ENCODE measurements at regions not wholly inside any gene's neighbourhood (a gene's known extent, or its start where the extent isn't known, plus 50 kb on each side); places are given as distances from the start of the nearest gene placed in this dataset.

DNA sequence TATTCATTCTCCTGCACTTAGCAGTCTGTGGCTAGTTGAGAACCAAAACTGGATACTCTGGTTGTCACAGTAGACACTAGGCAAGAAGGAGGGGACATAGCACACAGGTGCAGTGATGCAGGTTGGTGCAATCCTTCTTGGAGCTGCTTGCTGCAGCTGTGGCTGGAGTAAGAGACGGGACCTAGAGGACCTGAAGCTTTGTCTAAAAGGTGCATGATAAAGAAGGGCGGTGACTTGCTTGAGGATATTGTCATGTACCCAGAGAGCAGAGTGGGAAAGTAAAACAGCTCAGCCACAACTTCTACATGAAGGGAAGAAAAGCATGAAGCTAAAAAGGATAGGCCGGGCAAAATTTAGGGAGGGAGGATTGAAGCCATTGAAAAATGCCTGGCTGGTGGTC, 304.1 kb upstream of the KIRREL3 start:
- no peak overlapping the region for H3K4me3 ChIP-seq
- FAIRE-seq (no peak), DNase-seq (ENCODE audit: low read depth in 1 of 2, low spot score in 1 of 2) (no peak), ATAC-seq (no peak)
- ChIA-PET CTCF (no interaction called here), POLR2A (no interaction called here)
- no peaks in the 10 kb centered on the region for H3K9me3 ChIP-seq
- H3K4me1 ChIP-seq: no peaks in the 10 kb centered on the region
- WGBS (ENCODE audit: missing lambda C conversion rate): 13% methylated on average over 3 of the region's 3 CpGs
- TF ChIP-seq BHLHE40 (IDR thresholded peaks at IDR 0.05; ENCODE audit: low read depth, low read length) (no peak), ZFP36 (IDR thresholded peaks at IDR 0.05; ENCODE audit: borderline replicate concordance, partially characterized antibody) (no peak), RARB (CRISPR knock-in tag; IDR thresholded peaks at IDR 0.05) (no peak), NPAS2 (CRISPR knock-in tag; IDR thresholded peaks at IDR 0.05; ENCODE audit: borderline replicate concordance) (no peak), FOSB (CRISPR knock-in tag; IDR thresholded peaks at IDR 0.05) (no peak), KDM1A (IDR thresholded peaks at IDR 0.05; ENCODE audit: low read depth) (no peak)
- TF ChIP-seq, protein P1, sequence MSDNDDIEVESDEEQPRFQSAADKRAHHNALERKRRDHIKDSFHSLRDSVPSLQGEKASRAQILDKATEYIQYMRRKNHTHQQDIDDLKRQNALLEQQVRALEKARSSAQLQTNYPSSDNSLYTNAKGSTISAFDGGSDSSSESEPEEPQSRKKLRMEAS (IDR thresholded peaks at IDR 0.05): no peak
- no peak overlapping the region for H3K4me2 ChIP-seq
- no peak overlapping the region for H3K27ac ChIP-seq

DNA sequence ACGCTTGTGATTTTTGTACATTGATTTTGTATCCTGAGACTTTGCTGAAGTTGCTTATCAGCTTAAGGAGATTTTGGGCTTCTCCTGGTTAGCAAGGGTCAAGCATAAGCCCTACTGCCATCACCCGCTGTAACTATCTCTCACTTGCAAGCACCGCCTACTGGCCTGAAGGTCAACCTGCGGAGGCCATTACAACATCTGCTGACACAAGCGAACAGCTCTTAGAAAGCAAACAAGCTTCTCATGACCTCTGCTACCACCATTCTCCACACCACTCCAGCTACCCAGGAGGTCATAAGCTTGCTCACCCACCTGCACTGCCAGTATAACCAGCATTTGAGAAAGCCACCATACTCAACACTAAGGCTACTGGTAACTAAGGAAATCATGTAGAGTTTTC, 288.4 kb upstream of the KIRREL3 start:
- H3K4me1 ChIP-seq: no peaks in the 10 kb centered on the region
- DNase-seq (ENCODE audit: low read depth in 1 of 2, low spot score in 1 of 2): no peak

GRCh38 chr11:127281534-127281933, 281.0 kb upstream of the KIRREL3 start:
- WGBS (ENCODE audit: missing lambda C conversion rate): 27% methylated on average over 1 of the region's 1 CpG
- ATAC-seq (no peak), DNase-seq (ENCODE audit: low read depth in 1 of 2, low spot score in 1 of 2) (no peak), FAIRE-seq (no peak)
- TF ChIP-seq MAFK (IDR thresholded peaks at IDR 0.05; ENCODE audit: partially characterized antibody) (peak; percentile 8), JUN (IDR thresholded peaks at IDR 0.05) (no peak), KDM5A (IDR thresholded peaks at IDR 0.05) (no peak)
- Histone ChIP-seq H3K4me3 (no peak overlapping the region), H3K9me3 (no peaks in the 10 kb centered on the region), H3K4me1 (no peaks in the 10 kb centered on the region), H3K4me2 (no peak overlapping the region), H3K27ac (no peak overlapping the region)
- ChIA-PET POLR2A (no interaction called here), CTCF (no interaction called here)

More for the DNA sequence above, 288.4 kb upstream of the KIRREL3 start:
- no peak overlapping the region for H3K4me3 ChIP-seq
- no peak for FAIRE-seq
- 11% methylated on average over 4 of the region's 5 CpGs for WGBS (ENCODE audit: missing lambda C conversion rate)
- TF ChIP-seq, protein P2, sequence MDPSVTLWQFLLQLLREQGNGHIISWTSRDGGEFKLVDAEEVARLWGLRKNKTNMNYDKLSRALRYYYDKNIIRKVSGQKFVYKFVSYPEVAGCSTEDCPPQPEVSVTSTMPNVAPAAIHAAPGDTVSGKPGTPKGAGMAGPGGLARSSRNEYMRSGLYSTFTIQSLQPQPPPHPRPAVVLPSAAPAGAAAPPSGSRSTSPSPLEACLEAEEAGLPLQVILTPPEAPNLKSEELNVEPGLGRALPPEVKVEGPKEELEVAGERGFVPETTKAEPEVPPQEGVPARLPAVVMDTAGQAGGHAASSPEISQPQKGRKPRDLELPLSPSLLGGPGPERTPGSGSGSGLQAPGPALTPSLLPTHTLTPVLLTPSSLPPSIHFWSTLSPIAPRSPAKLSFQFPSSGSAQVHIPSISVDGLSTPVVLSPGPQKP (IDR thresholded peaks at IDR 0.05; ENCODE audit: low read depth, low read length): no peak
- TF ChIP-seq ZNF302 (CRISPR knock-in tag; IDR thresholded peaks at IDR 0.05) (no peak), RCOR1 (IDR thresholded peaks at IDR 0.05; ENCODE audit: low read depth, low read length) (no peak), ESRRA (IDR thresholded peaks at IDR 0.05; ENCODE audit: borderline replicate concordance, low read length) (no peak), MAFK (IDR thresholded peaks at IDR 0.05; ENCODE audit: partially characterized antibody) (no peak), SMC3 (IDR thresholded peaks at IDR 0.05) (no peak), HEYL (CRISPR knock-in tag; IDR thresholded peaks at IDR 0.05) (no peak), KDM1A (IDR thresholded peaks at IDR 0.05; ENCODE audit: low read depth) (no peak), GATA3 (IDR thresholded peaks at IDR 0.05; ENCODE audit: borderline replicate concordance) (no peak), HDAC2 (IDR thresholded peaks at IDR 0.05) (no peak), RFX5 (IDR thresholded peaks at IDR 0.05) (no peak), EHMT2 (IDR thresholded peaks at IDR 0.05; ENCODE audit: low read depth) (no peak)
- no peak for ATAC-seq
- POLR2A ChIA-PET: no interaction called here
- H3K27ac ChIP-seq: no peak overlapping the region
- CTCF ChIA-PET: no interaction called here
- no peak overlapping the region for H3K4me2 ChIP-seq
- no peaks in the 10 kb centered on the region for H3K9me3 ChIP-seq

- H3K4me3 ChIP-seq: no peak overlapping the region
- POLR2A ChIA-PET: no interaction called here
- no peaks in the 10 kb centered on the region for H3K4me1 ChIP-seq
- H3K9me3 ChIP-seq: no peaks in the 10 kb centered on the region
- CTCF ChIA-PET: no interaction called here
- ATAC-seq (no peak), FAIRE-seq (no peak), DNase-seq (ENCODE audit: low read depth in 1 of 2, low spot score in 1 of 2) (no peak)
- 12% methylated on average over 9 of the region's 9 CpGs for WGBS (ENCODE audit: missing lambda C conversion rate)
- H3K4me2 ChIP-seq: no peak overlapping the region
- no peak overlapping the region for H3K27ac ChIP-seq
- no peak for TF ChIP-seq ZSCAN20 (CRISPR knock-in tag; IDR thresholded peaks at IDR 0.05)
- no peak for TF ChIP-seq RNF2 (IDR thresholded peaks at IDR 0.05; ENCODE audit: borderline replicate concordance, low read depth)
- TF ChIP-seq REST (IDR thresholded peaks at IDR 0.05): no peak
- no peak for TF ChIP-seq BCL3 (IDR thresholded peaks at IDR 0.05)
- TF ChIP-seq PHF8 (IDR thresholded peaks at IDR 0.05; ENCODE audit: borderline replicate concordance, low read depth): no peak
- TF ChIP-seq, protein P1 (IDR thresholded peaks at IDR 0.05): no peak
- no peak for TF ChIP-seq GATA3 (IDR thresholded peaks at IDR 0.05; ENCODE audit: borderline replicate concordance)
- TF ChIP-seq HEYL (CRISPR knock-in tag; IDR thresholded peaks at IDR 0.05): no peak
- no peak for TF ChIP-seq RAD21 (conservative IDR thresholded peaks at IDR 0.05 in 1 of 2, IDR thresholded peaks at IDR 0.05 in 1 of 2)
- TF ChIP-seq ZNF302 (CRISPR knock-in tag; IDR thresholded peaks at IDR 0.05): no peak
- no peak for TF ChIP-seq CEBPB (IDR thresholded peaks at IDR 0.05)
These were observed 275.2 kb upstream of the KIRREL3 start for GRCh38 chr11:127275774-127276173.
